IMR-90 (cell line): ENCODE measurements at regions not wholly inside any gene's neighbourhood (a gene's known extent, or its start where the extent isn't known, plus 50 kb on each side); places are given as distances from the start of the nearest gene placed in this dataset.

Source experiments
- ATAC-seq: fragments of 200-7000 bp; cut with Tn5 transposase; 2 replicates; pipeline ENCODE4 v1.9.1; 2020; ENCODE audit warnings: low read depth, mild to moderate bottlenecking, moderate library complexity
- BruUV-seq: library from RNA; stranded (reverse); fragments of 400-500 nt; replicated peaks from 2 replicates; lab custom pipeline; 2021; lab: Mats Ljungman, UMichigan
- CTCF ChIA-PET: fragments of 300-600 bp; formaldehyde crosslinking; extraction: SDS; loops from one replicate; lab custom pipeline; 2021; ENCODE audit warnings: antibody characterized with exemption; lab: Yijun Ruan, JAX
- POLR2A ChIA-PET: fragments of 300-600 bp; sonication (Branson Sonifier 250); formaldehyde crosslinking; loops from one replicate; lab custom pipeline; 2022; ENCODE audit warnings: antibody characterized with exemption; ENCODE audit not compliant: unreplicated experiment; lab: Charles Lee
- DNase-seq: peaks from one replicate; pipeline ENCODE4 v3.0.0; 2013
- H2AFZ ChIP-seq: replicated peaks from 2 replicates; pipeline ENCODE3; 2013; ENCODE audit warnings: low read length, mild to moderate bottlenecking; ENCODE audit not compliant: poor library complexity
- H2AK5ac ChIP-seq: 2 replicates; pipeline ENCODE4 v1.6.1; 2013; ENCODE audit warnings: low read depth, low read length, inconsistent platforms
- H2AK9ac ChIP-seq: replicated peaks from 2 replicates; pipeline ENCODE3; 2013; ENCODE audit warnings: mild to moderate bottlenecking, low read depth, low read length, moderate library complexity; ENCODE audit not compliant: poor library complexity
- H2BK120ac ChIP-seq: 2 replicates; pipeline ENCODE4 v1.6.1; 2013; ENCODE audit warnings: low read depth, low read length, inconsistent platforms
- H2BK15ac ChIP-seq: 3 replicates; pipeline ENCODE4 v1.6.1; 2013; ENCODE audit warnings: low read depth, low read length, inconsistent platforms
- H2BK20ac ChIP-seq: 2 replicates; pipeline ENCODE4 v1.6.1; 2013; ENCODE audit warnings: low read depth, mild to moderate bottlenecking, inconsistent platforms, low read length, moderate library complexity
- H2BK5ac ChIP-seq: 2 replicates; pipeline ENCODE4 v1.6.1; 2013; ENCODE audit warnings: mild to moderate bottlenecking, low read depth, low read length, inconsistent platforms; ENCODE audit not compliant: poor library complexity, severe bottlenecking
- H3K14ac ChIP-seq: replicated peaks from 2 replicates; pipeline ENCODE4 v1.6.1; 2013; ENCODE audit warnings: low read depth, low read length, inconsistent platforms
- H3K18ac ChIP-seq: 2 replicates; pipeline ENCODE4 v1.6.1; 2013; ENCODE audit warnings: low read depth, low read length, control low read depth
- H3K23ac ChIP-seq: 2 replicates; pipeline ENCODE4 v1.6.1; 2013; ENCODE audit warnings: low read depth, low read length, inconsistent platforms
- H3K27ac ChIP-seq: 2 replicates; pipeline ENCODE4 v1.5.1; 2013; ENCODE audit warnings: mild to moderate bottlenecking, control low read depth, low read length; ENCODE audit not compliant: insufficient read depth
- H3K27me3 ChIP-seq: 2 replicates; pipeline ENCODE4 v1.6.1; 2013; ENCODE audit warnings: low read length; ENCODE audit not compliant: control insufficient read depth, insufficient read depth
- H3K36me3 ChIP-seq: 2 replicates; pipeline ENCODE4 v1.6.1; 2013; ENCODE audit warnings: low read length, mixed read lengths; ENCODE audit not compliant: control insufficient read depth, insufficient read depth
- H3K4ac ChIP-seq: 2 replicates; pipeline ENCODE4 v1.6.1; 2013; ENCODE audit warnings: low read depth, low read length, inconsistent platforms
- H3K4me1 ChIP-seq: 2 replicates; pipeline ENCODE4 v1.6.1; 2013; ENCODE audit warnings: low read length, mixed read lengths; ENCODE audit not compliant: control insufficient read depth, insufficient read depth
- H3K4me2 ChIP-seq: 2 replicates; pipeline ENCODE4 v1.6.1; 2013; ENCODE audit warnings: low read depth, mild to moderate bottlenecking, control low read depth, low read length, moderate library complexity
- H3K4me3 ChIP-seq: 2 replicates; pipeline ENCODE4 v1.5.1; 2013; ENCODE audit warnings: low read depth, mild to moderate bottlenecking, control low read depth, low read length, moderate library complexity; ENCODE audit not compliant: insufficient read depth
- H3K56ac ChIP-seq: 2 replicates; pipeline ENCODE4 v1.6.1; 2013; ENCODE audit warnings: low read length, inconsistent platforms; ENCODE audit not compliant: insufficient read depth; ENCODE audit errors: extremely low read depth
- H3K79me1 ChIP-seq, 2 experiments: 2 replicates each; pipeline ENCODE4 v1.6.1; 2013; ENCODE audit warnings: low read length in 2 of 2, inconsistent platforms in 1 of 2, low read depth in 1 of 2
- H3K9ac ChIP-seq: 2 replicates; pipeline ENCODE4 v1.6.1; 2013; ENCODE audit warnings: low read depth, low read length, control low read depth
- H3K9me1 ChIP-seq: 2 replicates; pipeline ENCODE4 v1.6.1; 2013; ENCODE audit warnings: low read length, inconsistent platforms; ENCODE audit not compliant: insufficient read depth
- H3K9me3 ChIP-seq: 2 replicates; pipeline ENCODE4 v1.6.1; 2013; ENCODE audit warnings: low read length; ENCODE audit not compliant: control insufficient read depth, insufficient read depth
- H4K20me1 ChIP-seq: 2 replicates; pipeline ENCODE4 v1.6.1; 2013; ENCODE audit warnings: low read length, inconsistent platforms; ENCODE audit not compliant: insufficient read depth
- H4K5ac ChIP-seq: 2 replicates; pipeline ENCODE4 v1.6.1; 2013; ENCODE audit warnings: mild to moderate bottlenecking, low read depth, low read length, control low read depth
- H4K8ac ChIP-seq, 2 experiments: 2 replicates each; pipeline ENCODE4 v1.6.1; 2013; ENCODE audit warnings: low read depth in 2 of 2, low read length in 2 of 2, control low read depth in 1 of 2, inconsistent platforms in 1 of 2
- H4K91ac ChIP-seq: 2 replicates; pipeline ENCODE4 v1.6.1; 2013; ENCODE audit warnings: low read depth, low read length, inconsistent platforms; ENCODE audit not compliant: insufficient read depth
- BHLHE40 ChIP-seq: fragments of 150-350 bp; IDR thresholded peaks from 2 replicates; pipeline ENCODE4 v1.6.1; 2016; ENCODE audit warnings: mild to moderate bottlenecking, low read depth, low read length
- CEBPB ChIP-seq: IDR thresholded peaks from 2 replicates; pipeline ENCODE4 v1.6.1; 2012; ENCODE audit warnings: low read depth, low read length, improper control_type of control experiment
- CHD1 ChIP-seq: IDR thresholded peaks from 2 replicates; pipeline ENCODE4 v1.6.1; 2012; ENCODE audit warnings: low read depth, low read length, improper control_type of control experiment
- FOS ChIP-seq: fragments of 150-350 bp; IDR thresholded peaks from 2 replicates; pipeline ENCODE4 v1.6.1; 2016; ENCODE audit warnings: low read depth, low read length
- MAZ ChIP-seq: IDR thresholded peaks from 2 replicates; pipeline ENCODE4 v1.6.1; 2012; ENCODE audit warnings: low read depth, mild to moderate bottlenecking, low read length, improper control_type of control experiment, moderate library complexity, borderline replicate concordance
- POLR2A ChIP-seq: IDR thresholded peaks from 2 replicates; pipeline ENCODE4 v1.6.1; 2012; ENCODE audit warnings: mild to moderate bottlenecking, low read depth, low read length
- RFX5 ChIP-seq: IDR thresholded peaks from 2 replicates; pipeline ENCODE4 v1.8.0; 2012; ENCODE audit warnings: low read depth, mild to moderate bottlenecking, low read length, moderate library complexity
- USF2 ChIP-seq: fragments of 150-350 bp; IDR thresholded peaks from 2 replicates; pipeline ENCODE4 v1.6.1; 2017; ENCODE audit warnings: mild to moderate bottlenecking, antibody characterized with exemption, low read length, low read depth
- WGBS, 2 experiments: methylation state at CpG; one replicate each; pipeline versions ENCODE4 v1.1.5 to v1.1.7; 2013; ENCODE audit warnings: missing lambda C conversion rate in 2 of 2; ENCODE audit not compliant: insufficient read length in 1 of 2; ENCODE audit errors: extremely low coverage in 2 of 2; 5-methylcytosine and 5-hydroxymethylcytosine counted together
- dilution Hi-C: fragments of 300-500 bp; cut with HindIII; formaldehyde crosslinking; loops from one replicate; pipeline ENCODE4 v1.14.3; 2018; ENCODE audit warnings: low sequenced_read_pairs; ENCODE audit not compliant: unreplicated experiment
- in situ Hi-C: fragments of 300-500 bp; cut with MboI; formaldehyde crosslinking; loops from 3 replicates; pipeline ENCODE4 v1.14.3; 2019; ENCODE audit warnings: low sequenced_read_pairs, inconsistent platforms, mixed read lengths
- intact Hi-C: fragments of 100-400 bp; cut with micrococcal nuclease; formaldehyde crosslinking; loops from 2 replicates; pipeline ENCODE4 v1.10.0; 2022
- TF ChIP-seq, protein P1 (sequence below): fragments of 150-350 bp; IDR thresholded peaks from 2 replicates; pipeline ENCODE4 v1.6.1; 2016; ENCODE audit warnings: low read depth, mild to moderate bottlenecking, low read length, moderate library complexity, borderline replicate concordance

DNA sequence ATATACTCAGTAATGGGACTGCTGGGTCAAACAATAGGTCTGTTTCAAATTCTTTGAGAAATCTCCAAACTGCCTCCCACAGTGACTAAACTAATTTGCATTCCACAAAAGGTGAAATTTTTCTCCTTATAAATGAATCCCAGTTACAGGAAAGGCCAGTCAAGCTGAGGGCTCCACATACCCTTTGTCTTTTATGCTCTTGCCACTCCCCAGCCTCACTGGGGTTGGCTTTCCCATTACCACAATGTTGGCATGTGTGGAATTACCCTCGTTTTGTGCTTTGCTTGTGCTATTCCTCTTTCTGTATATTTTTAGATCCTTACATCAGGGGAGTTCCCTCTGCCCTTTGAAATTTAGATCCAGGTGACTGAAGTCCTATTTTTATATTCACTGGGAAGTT lies 220.2 kb upstream of the LCORL start:
- no peak for ATAC-seq
- no peak overlapping the region for H2AK9ac ChIP-seq
- H4K5ac ChIP-seq: no peak overlapping the region
- no peaks in the 10 kb centered on the region for H4K20me1 ChIP-seq
- BruUV-seq: no TSS peak
- in situ Hi-C loops (no loop called here), dilution Hi-C loops (no loop called here), intact Hi-C loops (no loop called here)
- WGBS, 2 experiments: no CpG with 5 or more reads among the region's 1 CpG
- H2AFZ ChIP-seq: no peak overlapping the region
- TF ChIP-seq, protein P1, sequence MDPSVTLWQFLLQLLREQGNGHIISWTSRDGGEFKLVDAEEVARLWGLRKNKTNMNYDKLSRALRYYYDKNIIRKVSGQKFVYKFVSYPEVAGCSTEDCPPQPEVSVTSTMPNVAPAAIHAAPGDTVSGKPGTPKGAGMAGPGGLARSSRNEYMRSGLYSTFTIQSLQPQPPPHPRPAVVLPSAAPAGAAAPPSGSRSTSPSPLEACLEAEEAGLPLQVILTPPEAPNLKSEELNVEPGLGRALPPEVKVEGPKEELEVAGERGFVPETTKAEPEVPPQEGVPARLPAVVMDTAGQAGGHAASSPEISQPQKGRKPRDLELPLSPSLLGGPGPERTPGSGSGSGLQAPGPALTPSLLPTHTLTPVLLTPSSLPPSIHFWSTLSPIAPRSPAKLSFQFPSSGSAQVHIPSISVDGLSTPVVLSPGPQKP: no peak
- no peak for TF ChIP-seq POLR2A
- TF ChIP-seq RFX5: no peak
- no peak for TF ChIP-seq CHD1
- no peak for TF ChIP-seq USF2
- TF ChIP-seq CEBPB: no peak
- no peak for TF ChIP-seq BHLHE40
- no peak for TF ChIP-seq MAZ
- no peak for TF ChIP-seq FOS
- no peak overlapping the region for H3K4ac ChIP-seq
- ChIA-PET CTCF (no interaction called here), POLR2A (no interaction called here)
- H2BK20ac ChIP-seq: no peak overlapping the region
- H3K14ac ChIP-seq: no peak overlapping the region
- no peak overlapping the region for H3K9ac ChIP-seq
- no peak overlapping the region for H2BK5ac ChIP-seq
- 0 out of 2 replicates have a peak, but pooled peaks cover under 1% of the 10 kb centered on the region for H3K9me3 ChIP-seq
- H3K18ac ChIP-seq: no peak overlapping the region
- H3K27ac ChIP-seq: no peak overlapping the region
- DNase-seq: no peak
- no peaks in the 10 kb centered on the region for H3K36me3 ChIP-seq
- H3K4me1 ChIP-seq: no peaks in the 10 kb centered on the region
- no peaks in the 10 kb centered on the region for H3K27me3 ChIP-seq
- H3K9me1 ChIP-seq: no peaks in the 10 kb centered on the region
- H2AK5ac ChIP-seq: no peak overlapping the region
- no peaks in the 10 kb centered on the region for H3K79me1 ChIP-seq
- no peak overlapping the region for H3K56ac ChIP-seq
- no peak overlapping the region for H4K91ac ChIP-seq
- no peak overlapping the region for H2BK15ac ChIP-seq
- H4K8ac ChIP-seq: no peak overlapping the region
- H3K4me3 ChIP-seq: no peak overlapping the region
- H3K23ac ChIP-seq: no peak overlapping the region
- no peak overlapping the region for H2BK120ac ChIP-seq
- H3K4me2 ChIP-seq: no peak overlapping the region
